H1 (cell line): ENCODE measurements at regions not wholly inside any gene's neighbourhood (a gene's known extent, or its start where the extent isn't known, plus 50 kb on each side); places are given as distances from the start of the nearest gene placed in this dataset.

ENCODE experiments used
- CTCF ChIA-PET: fragments of 300-600 bp; sonication (Branson Sonifier 250); formaldehyde crosslinking; loops from one replicate; lab custom pipeline; 2021; ENCODE audit not compliant: partially characterized antibody; lab: Charles Lee
- POLR2A ChIA-PET: fragments of 300-600 bp; sonication (Branson Sonifier 250); formaldehyde crosslinking; loops from one replicate; lab custom pipeline; 2021; ENCODE audit warnings: inconsistent platforms; ENCODE audit not compliant: partially characterized antibody; lab: Charles Lee
- DNase-seq, 2 experiments: peaks; one replicate each; pipeline versions ENCODE4 v3.0.0 to v3.0.0-alpha.2; 2010 to 2022; ENCODE audit warnings: low spot score in 2 of 2, low read depth in 1 of 2, mixed read lengths in 1 of 2
- FAIRE-seq: peaks from 2 replicates; lab custom pipeline; 2011; peaks lifted over from hg19 to GRCh38; lab: Jason Lieb, UNC
- H2AFZ ChIP-seq: 2 replicates; pipeline ENCODE4 v1.8.1; 2012; ENCODE audit warnings: low read length, inconsistent platforms
- H2AK5ac ChIP-seq: 2 replicates; pipeline ENCODE4 v1.6.1; 2013; ENCODE audit warnings: low read depth, low read length
- H2BK120ac ChIP-seq: replicated peaks from 2 replicates; pipeline ENCODE3; 2013; ENCODE audit warnings: low read depth, low read length, inconsistent platforms
- H2BK12ac ChIP-seq: 2 replicates; pipeline ENCODE4 v1.6.1; 2013; ENCODE audit warnings: low read depth, low read length
- H2BK15ac ChIP-seq: 2 replicates; pipeline ENCODE4 v1.6.1; 2013; ENCODE audit warnings: low read length
- H2BK20ac ChIP-seq: 2 replicates; pipeline ENCODE4 v1.6.1; 2013; ENCODE audit warnings: low read length
- H2BK5ac ChIP-seq: 2 replicates; pipeline ENCODE4 v1.6.1; 2013; ENCODE audit warnings: low read depth, low read length
- H3K14ac ChIP-seq: 2 replicates; pipeline ENCODE4 v1.6.1; 2013; ENCODE audit warnings: inconsistent platforms; ENCODE audit not compliant: insufficient read length
- H3K18ac ChIP-seq: 2 replicates; pipeline ENCODE4 v1.6.1; 2013; ENCODE audit warnings: low read length; ENCODE audit errors: extremely low read depth
- H3K23ac ChIP-seq: 2 replicates; pipeline ENCODE4 v1.6.1; 2013; ENCODE audit warnings: inconsistent platforms; ENCODE audit not compliant: insufficient read length
- H3K23me2 ChIP-seq: 2 replicates; pipeline ENCODE4 v1.6.1; 2013; ENCODE audit warnings: low read depth, low read length
- H3K27ac ChIP-seq: 2 replicates; pipeline ENCODE4 v1.6.1; 2011; ENCODE audit warnings: low read depth, low read length, inconsistent platforms
- H3K27me3 ChIP-seq, 4 experiments: replicated peaks in 1 of 4; 1 replicate in 1 of 4; 2 replicates in 3 of 4; pipeline versions ENCODE4 v1.6.1 to v1.8.1; 2011 to 2013; ENCODE audit warnings: low read length in 3 of 4, mild to moderate bottlenecking in 3 of 4, inconsistent platforms in 2 of 4, mixed read lengths in 2 of 4, moderate library complexity in 1 of 4; ENCODE audit not compliant: control insufficient read depth in 3 of 4, insufficient read depth in 3 of 4; ENCODE audit errors: extremely low read depth in 1 of 4
- H3K36me3 ChIP-seq, 4 experiments: 2 replicates each; pipeline versions ENCODE4 v1.6.1 to v1.8.1; 2011 to 2013; ENCODE audit warnings: mild to moderate bottlenecking in 4 of 4, low read length in 3 of 4, moderate library complexity in 2 of 4, control low read depth in 1 of 4, inconsistent platforms in 1 of 4; ENCODE audit not compliant: insufficient read depth in 4 of 4, control insufficient read depth in 2 of 4
- H3K4ac ChIP-seq: replicated peaks from 2 replicates; pipeline ENCODE3; 2013; ENCODE audit warnings: low read length, low read depth, mixed read lengths, inconsistent platforms; ENCODE audit not compliant: insufficient read length
- H3K4me1 ChIP-seq, 4 experiments: replicated peaks in 1 of 4; 1 replicate in 1 of 4; 2 replicates in 3 of 4; pipeline versions ENCODE4 v1.6.1 to v1.8.1; 2011 to 2013; ENCODE audit warnings: low read length in 3 of 4, inconsistent platforms in 2 of 4, mixed read lengths in 1 of 4; ENCODE audit not compliant: insufficient read depth in 4 of 4, control insufficient read depth in 3 of 4
- H3K4me2 ChIP-seq, 2 experiments: 2 replicates each; pipeline versions ENCODE4 v1.6.1 to v1.8.1; 2011 to 2013; ENCODE audit warnings: low read depth in 2 of 2, low read length in 2 of 2, control low read depth in 1 of 2, inconsistent platforms in 1 of 2, mild to moderate bottlenecking in 1 of 2; ENCODE audit not compliant: insufficient read depth in 1 of 2
- H3K4me3 ChIP-seq, 4 experiments: fragments of 200-600, 300-600 bp in 1 of 4; sonication (generic), shearing (Covaris generic), sonication (Bioruptor Twin) in 1 of 4; 2 replicates each; pipeline versions ENCODE4 v1.5.1 to v1.8.1; 2011 to 2016; ENCODE audit warnings: low read length in 4 of 4, low read depth in 3 of 4, control low read depth in 2 of 4, inconsistent platforms in 2 of 4, mild to moderate bottlenecking in 2 of 4, mixed read lengths in 1 of 4, moderate library complexity in 1 of 4; ENCODE audit not compliant: insufficient read depth in 2 of 4; ENCODE audit errors: extremely low read depth in 1 of 4
- H3K56ac ChIP-seq: replicated peaks from 2 replicates; pipeline ENCODE3; 2013; ENCODE audit warnings: low read depth, mild to moderate bottlenecking, mixed read lengths, low read length, inconsistent platforms; ENCODE audit not compliant: insufficient read length
- H3K79me1 ChIP-seq: 2 replicates; pipeline ENCODE4 v1.6.1; 2013; ENCODE audit warnings: low read depth, low read length, control low read depth
- H3K79me2 ChIP-seq, 2 experiments: 2 replicates each; pipeline versions ENCODE4 v1.6.1 to v1.8.1; 2012 to 2013; ENCODE audit warnings: low read length in 2 of 2, mild to moderate bottlenecking in 2 of 2, inconsistent platforms in 1 of 2; ENCODE audit not compliant: insufficient read depth in 2 of 2, control insufficient read depth in 1 of 2
- H3K9ac ChIP-seq, 4 experiments: replicated peaks in 1 of 4; 1 replicate in 1 of 4; 2 replicates in 3 of 4; pipeline versions ENCODE4 v1.6.1 to v1.8.1; 2011 to 2013; ENCODE audit warnings: low read depth in 3 of 4, low read length in 3 of 4, control low read depth in 2 of 4, mild to moderate bottlenecking in 2 of 4, moderate library complexity in 2 of 4, inconsistent platforms in 1 of 4; ENCODE audit errors: extremely low read depth in 1 of 4
- H3K9me3 ChIP-seq, 2 experiments: 2 replicates each; pipeline versions ENCODE4 v1.6.1 to v1.8.1; 2012 to 2013; ENCODE audit warnings: mild to moderate bottlenecking in 2 of 2, moderate library complexity in 2 of 2, control low read depth in 1 of 2, inconsistent platforms in 1 of 2, low read depth in 1 of 2, low read length in 1 of 2, mixed read lengths in 1 of 2; ENCODE audit not compliant: insufficient read depth in 2 of 2
- H4K20me1 ChIP-seq, 2 experiments: replicated peaks in 1 of 2; 2 replicates each; pipeline versions ENCODE3 to v1.8.1; 2011 to 2013; ENCODE audit warnings: inconsistent platforms in 2 of 2, low read length in 2 of 2, mild to moderate bottlenecking in 1 of 2; ENCODE audit not compliant: insufficient read depth in 2 of 2, control insufficient read depth in 1 of 2
- H4K5ac ChIP-seq: 2 replicates; pipeline ENCODE4 v1.6.1; 2013; ENCODE audit warnings: low read length, low read depth, mixed read lengths, inconsistent platforms; ENCODE audit not compliant: insufficient read length
- H4K8ac ChIP-seq: 2 replicates; pipeline ENCODE4 v1.8.0; 2013; ENCODE audit warnings: mild to moderate bottlenecking, moderate library complexity, low read length, inconsistent platforms; ENCODE audit not compliant: insufficient read depth; ENCODE audit errors: extremely low read depth
- H4K91ac ChIP-seq: replicated peaks from 2 replicates; pipeline ENCODE3; 2013; ENCODE audit warnings: low read length, mixed read lengths, inconsistent platforms; ENCODE audit not compliant: insufficient read length
- CHD1 ChIP-seq: IDR thresholded peaks from 2 replicates; pipeline ENCODE4 v1.6.1; 2012; ENCODE audit warnings: low read depth, low read length, improper control_type of control experiment
- SAP30 ChIP-seq: fragments of 300-600 bp; sonication (generic); IDR thresholded peaks from 2 replicates; pipeline ENCODE4 v1.7.1; 2012; ENCODE audit warnings: low read length, moderate library complexity, mild to moderate bottlenecking, inconsistent platforms; ENCODE audit not compliant: insufficient read depth, insufficient replicate concordance
- USF2 ChIP-seq: IDR thresholded peaks from 2 replicates; pipeline ENCODE4 v1.6.1; 2011; ENCODE audit warnings: low read length, improper control_type of control experiment
- WGBS, 2 experiments: shearing (Covaris generic) in 1 of 2; methylation state at CpG; one replicate each; pipeline versions ENCODE4 v1.1.6 to v1.1.7; 2013 to 2015; ENCODE audit warnings: low lambda C conversion rate in 2 of 2, mixed read lengths in 2 of 2, inconsistent platforms in 1 of 2, low coverage in 1 of 2, missing lambda C conversion rate in 1 of 2; ENCODE audit not compliant: insufficient replicate concordance in 2 of 2, insufficient coverage in 1 of 2, insufficient read length in 1 of 2; ENCODE audit errors: extremely low coverage in 1 of 2, missing lambda C conversion rate in 1 of 2; 5-methylcytosine and 5-hydroxymethylcytosine counted together

GRCh38 chr9:118711843-118712242 lies 657.4 kb downstream of the BRINP1 start:
- Histone ChIP-seq H3K79me2 (no peaks in the 10 kb centered on the region), H3K14ac (no peak overlapping the region), H3K9ac (no peak overlapping the region), H2AFZ (no peak overlapping the region), H2BK15ac (no peak overlapping the region), H3K79me1 (no peaks in the 10 kb centered on the region), H3K4me2 (no peak overlapping the region), H3K27ac (no peak overlapping the region), H4K8ac (no peak overlapping the region), H3K56ac (no peak overlapping the region), H2BK12ac (no peak overlapping the region), H3K23ac (no peak overlapping the region), H3K23me2 (no peaks in the 10 kb centered on the region), H3K4me3 (no peak overlapping the region), H4K91ac (no peak overlapping the region), H2BK5ac (no peak overlapping the region), H4K5ac (no peak overlapping the region), H2AK5ac (no peak overlapping the region), H3K36me3 (no peaks in the 10 kb centered on the region), H3K9me3 (no peaks in the 10 kb centered on the region), H2BK120ac (no peak overlapping the region), H3K4ac (no peak overlapping the region), H2BK20ac (no peak overlapping the region), H3K18ac (no peak overlapping the region), H3K27me3 (no peaks in the 10 kb centered on the region), H4K20me1 (no peaks in the 10 kb centered on the region), H3K4me1 (no peaks in the 10 kb centered on the region)
- 83% methylated on average over 1 of the region's 1 CpG; no CpG with 5 or more reads in 1 of the 2 experiments for WGBS, 2 experiments
- CTCF ChIA-PET = no interaction called here
- FAIRE-seq (no peak), DNase-seq (no peak)
- POLR2A ChIA-PET = no interaction called here
- TF ChIP-seq CHD1 = no peak
- no peak for TF ChIP-seq SAP30
- TF ChIP-seq USF2 = no peak
